ENCODE measurements at regions not wholly inside any gene's neighbourhood (a gene's known extent, or its start where the extent isn't known, plus 50 kb on each side); places are given as distances from the start of the nearest gene placed in this dataset.
"Not testable (repeated sequence)": the region's sequence is repeated elsewhere in the genome, so short reads cannot be mapped to it uniquely, and the experiment has no call there.

GRCh38 chr1:65020774-65021173, 54.4 kb upstream of the JAK1 start:
- no peak for DNase-seq

GRCh38 chr1:65021795-65022194, 55.4 kb upstream of the JAK1 start:
- no peak for DNase-seq

- no peak for DNase-seq
Observed at GRCh38 chr1:65022216-65022615, 55.9 kb upstream of the JAK1 start.

- DNase-seq: no peak
Observed at GRCh38 chr1:65025794-65026193, 59.4 kb upstream of the JAK1 start.

GRCh38 chr1:65026235-65026634, 59.9 kb upstream of the JAK1 start:
- DNase-seq: no peak

GRCh38 chr1:65027666-65028358, 61.5 kb upstream of the JAK1 start:
- DNase-seq: no peak

- DNase-seq: not testable (repeated sequence)
Observed at GRCh38 chr1:65029434-65029833, 63.1 kb upstream of the JAK1 start.

- not testable (repeated sequence) for DNase-seq
Observed at GRCh38 chr1:65034879-65035278, 68.5 kb upstream of the JAK1 start.

GRCh38 chr1:65036570-65037051, 70.3 kb upstream of the JAK1 start:
- no peak for DNase-seq

GRCh38 chr1:65039066-65039465, 72.7 kb upstream of the JAK1 start:
- no peak for DNase-seq

GRCh38 chr1:65039508-65039907, 73.2 kb upstream of the JAK1 start:
- DNase-seq: no peak

- DNase-seq: no peak
Observed at GRCh38 chr1:65042467-65042866, 76.1 kb upstream of the JAK1 start.

- no peak for DNase-seq
Observed at GRCh38 chr1:65044411-65044810, 78.1 kb upstream of the JAK1 start.

GRCh38 chr1:65045022-65045817, 78.9 kb upstream of the JAK1 start:
- DNase-seq: no peak

GRCh38 chr1:65048335-65048734, 82.0 kb upstream of the JAK1 start:
- DNase-seq: no peak

- DNase-seq: no peak
Observed at GRCh38 chr1:65049941-65050713, 83.8 kb upstream of the JAK1 start.

GRCh38 chr1:65050735-65051134, 84.4 kb upstream of the JAK1 start:
- no peak for DNase-seq

- DNase-seq: no peak
Observed at GRCh38 chr1:65054481-65054880, 88.1 kb upstream of the JAK1 start.

- DNase-seq: no peak
Observed at GRCh38 chr1:65055747-65056146, 89.4 kb upstream of the JAK1 start.

GRCh38 chr1:65056234-65056633, 89.9 kb upstream of the JAK1 start:
- DNase-seq: no peak

- DNase-seq: no peak
Observed at GRCh38 chr1:65056866-65057265, 90.5 kb upstream of the JAK1 start.

- DNase-seq: no peak
Observed at GRCh38 chr1:65059930-65060538, 88.0 kb upstream of the AK4 start.

- no peak for DNase-seq
Observed at GRCh38 chr1:65062339-65062738, 85.7 kb upstream of the AK4 start.

Measured in activated CD4-positive, alpha-beta T cell treated with anti-CD3 and anti-CD28 coated beads for 48 hours (primary cell).